HL-60 (cell line): ENCODE measurements at regions not wholly inside any gene's neighbourhood (a gene's known extent, or its start where the extent isn't known, plus 50 kb on each side); places are given as distances from the start of the nearest gene placed in this dataset.

Source experiments
- CTCF ChIP-seq: IDR thresholded peaks from one replicate; pipeline ENCODE4 v1.5.1; 2011; ENCODE audit warnings: low read length, control low read depth, inconsistent platforms; ENCODE audit not compliant: insufficient read depth
- POLR2AphosphoS5 ChIP-seq: IDR thresholded peaks from 2 replicates; pipeline ENCODE4 v1.6.1; 2012; ENCODE audit warnings: low read depth
- REST ChIP-seq: IDR thresholded peaks from 2 replicates; pipeline ENCODE4 v1.6.1; 2012; ENCODE audit warnings: low read depth; ENCODE audit not compliant: insufficient replicate concordance
- SPI1 ChIP-seq: IDR thresholded peaks from 2 replicates; pipeline ENCODE4 v1.6.1; 2012; ENCODE audit warnings: low read depth, mild to moderate bottlenecking, borderline replicate concordance

- TF ChIP-seq REST: no peak
- TF ChIP-seq CTCF: no peak
- no peak for TF ChIP-seq POLR2AphosphoS5
- TF ChIP-seq SPI1: no peak
These were observed 211.9 kb upstream of the HNRNPA3 start for GRCh38 chr2:177000715-177001072.
